ENCODE measurements at regions not wholly inside any gene's neighbourhood (a gene's known extent, or its start where the extent isn't known, plus 50 kb on each side); places are given as distances from the start of the nearest gene placed in this dataset.
"Not testable (repeated sequence)": the region's sequence is repeated elsewhere in the genome, so short reads cannot be mapped to it uniquely, and the experiment has no call there.

- DNase-seq (ENCODE audit: insufficient read length, low spot score) (no peak), FAIRE-seq (no peak)
- TF ChIP-seq PAX5 (IDR thresholded peaks at IDR 0.05; ENCODE audit: insufficient read depth, low read length, severe bottlenecking) (no peak), TAF1 (IDR thresholded peaks at IDR 0.05; ENCODE audit: low read depth, low read length) (no peak), POLR2A (IDR thresholded peaks at IDR 0.05; ENCODE audit: low read depth, low read length) (no peak), SPI1 (IDR thresholded peaks at IDR 0.05; ENCODE audit: low read depth, low read length) (no peak), POLR2AphosphoS5 (IDR thresholded peaks at IDR 0.05; ENCODE audit: low read depth, low read length) (no peak), POU2F2 (IDR thresholded peaks at IDR 0.05; ENCODE audit: low read depth, low read length) (no peak)
Measured at GRCh38 chr22:49395617-49396016, 432.1 kb downstream of the BRD1 start.

GRCh38 chr22:49395062-49395461 lies 432.6 kb downstream of the BRD1 start:
- not testable (repeated sequence) for DNase-seq (ENCODE audit: insufficient read length, low spot score); FAIRE-seq

- FAIRE-seq = no peak
- no peak for DNase-seq (ENCODE audit: insufficient read length, low spot score)
- TF ChIP-seq POLR2A (IDR thresholded peaks at IDR 0.05; ENCODE audit: low read depth, low read length) (no peak), POU2F2 (IDR thresholded peaks at IDR 0.05; ENCODE audit: low read depth, low read length) (no peak), TAF1 (IDR thresholded peaks at IDR 0.05; ENCODE audit: low read depth, low read length) (no peak), SPI1 (IDR thresholded peaks at IDR 0.05; ENCODE audit: low read depth, low read length) (no peak), POLR2AphosphoS5 (IDR thresholded peaks at IDR 0.05; ENCODE audit: low read depth, low read length) (no peak), PAX5 (IDR thresholded peaks at IDR 0.05; ENCODE audit: insufficient read depth, low read length, severe bottlenecking) (no peak)
Measured at GRCh38 chr22:49394116-49394785, 433.4 kb downstream of the BRD1 start.

GRCh38 chr22:49393526-49393925 lies 434.1 kb downstream of the BRD1 start:
- FAIRE-seq = no peak
- DNase-seq (ENCODE audit: insufficient read length, low spot score) = no peak
- TF ChIP-seq POLR2AphosphoS5 (IDR thresholded peaks at IDR 0.05; ENCODE audit: low read depth, low read length) (no peak), TAF1 (IDR thresholded peaks at IDR 0.05; ENCODE audit: low read depth, low read length) (no peak), PAX5 (IDR thresholded peaks at IDR 0.05; ENCODE audit: insufficient read depth, low read length, severe bottlenecking) (no peak), POU2F2 (IDR thresholded peaks at IDR 0.05; ENCODE audit: low read depth, low read length) (no peak), POLR2A (IDR thresholded peaks at IDR 0.05; ENCODE audit: low read depth, low read length) (no peak), SPI1 (IDR thresholded peaks at IDR 0.05; ENCODE audit: low read depth, low read length) (no peak)

- TF ChIP-seq TAF1 (IDR thresholded peaks at IDR 0.05; ENCODE audit: low read depth, low read length) (no peak), POLR2A (IDR thresholded peaks at IDR 0.05; ENCODE audit: low read depth, low read length) (no peak), PAX5 (IDR thresholded peaks at IDR 0.05; ENCODE audit: insufficient read depth, low read length, severe bottlenecking) (no peak), SPI1 (IDR thresholded peaks at IDR 0.05; ENCODE audit: low read depth, low read length) (no peak), POU2F2 (IDR thresholded peaks at IDR 0.05; ENCODE audit: low read depth, low read length) (no peak), POLR2AphosphoS5 (IDR thresholded peaks at IDR 0.05; ENCODE audit: low read depth, low read length) (no peak)
- DNase-seq (ENCODE audit: insufficient read length, low spot score) = no peak
- FAIRE-seq = no peak
Measured at GRCh38 chr22:49392841-49393510, 434.7 kb downstream of the BRD1 start.

- no peak for TF ChIP-seq SPI1 (IDR thresholded peaks at IDR 0.05; ENCODE audit: low read depth, low read length)
- no peak for TF ChIP-seq POLR2AphosphoS5 (IDR thresholded peaks at IDR 0.05; ENCODE audit: low read depth, low read length)
- TF ChIP-seq POU2F2 (IDR thresholded peaks at IDR 0.05; ENCODE audit: low read depth, low read length) = no peak
- TF ChIP-seq POLR2A (IDR thresholded peaks at IDR 0.05; ENCODE audit: low read depth, low read length) = no peak
- no peak for TF ChIP-seq PAX5 (IDR thresholded peaks at IDR 0.05; ENCODE audit: insufficient read depth, low read length, severe bottlenecking)
- no peak for TF ChIP-seq TAF1 (IDR thresholded peaks at IDR 0.05; ENCODE audit: low read depth, low read length)
- DNase-seq (ENCODE audit: insufficient read length, low spot score) (no peak), FAIRE-seq (no peak)
Measured at GRCh38 chr22:49392247-49392646, 435.4 kb downstream of the BRD1 start.

- DNase-seq (ENCODE audit: insufficient read length, low spot score) (no peak), FAIRE-seq (no peak)
- TF ChIP-seq POLR2A (IDR thresholded peaks at IDR 0.05; ENCODE audit: low read depth, low read length) (no peak), PAX5 (IDR thresholded peaks at IDR 0.05; ENCODE audit: insufficient read depth, low read length, severe bottlenecking) (no peak), POU2F2 (IDR thresholded peaks at IDR 0.05; ENCODE audit: low read depth, low read length) (no peak), TAF1 (IDR thresholded peaks at IDR 0.05; ENCODE audit: low read depth, low read length) (no peak), SPI1 (IDR thresholded peaks at IDR 0.05; ENCODE audit: low read depth, low read length) (no peak)
Measured at GRCh38 chr22:49391436-49391835, 436.2 kb downstream of the BRD1 start.

GRCh38 chr22:49390954-49391353 lies 436.7 kb downstream of the BRD1 start:
- TF ChIP-seq TAF1 (IDR thresholded peaks at IDR 0.05; ENCODE audit: low read depth, low read length) (no peak), POLR2A (IDR thresholded peaks at IDR 0.05; ENCODE audit: low read depth, low read length) (no peak), POLR2AphosphoS5 (IDR thresholded peaks at IDR 0.05; ENCODE audit: low read depth, low read length) (no peak), PAX5 (IDR thresholded peaks at IDR 0.05; ENCODE audit: insufficient read depth, low read length, severe bottlenecking) (no peak), SPI1 (IDR thresholded peaks at IDR 0.05; ENCODE audit: low read depth, low read length) (no peak), POU2F2 (IDR thresholded peaks at IDR 0.05; ENCODE audit: low read depth, low read length) (no peak)
- DNase-seq (ENCODE audit: insufficient read length, low spot score) (no peak), FAIRE-seq (no peak)

- not testable (repeated sequence) for DNase-seq (ENCODE audit: insufficient read length, low spot score); FAIRE-seq
Measured at GRCh38 chr22:49383909-49384308, 443.8 kb downstream of the BRD1 start.

GRCh38 chr22:49382451-49382735 lies 445.3 kb downstream of the BRD1 start:
- no peak for FAIRE-seq
- TF ChIP-seq POLR2AphosphoS5 (IDR thresholded peaks at IDR 0.05; ENCODE audit: low read depth, low read length) (no peak), SPI1 (IDR thresholded peaks at IDR 0.05; ENCODE audit: low read depth, low read length) (no peak), POU2F2 (IDR thresholded peaks at IDR 0.05; ENCODE audit: low read depth, low read length) (no peak), PAX5 (IDR thresholded peaks at IDR 0.05; ENCODE audit: insufficient read depth, low read length, severe bottlenecking) (no peak), TAF1 (IDR thresholded peaks at IDR 0.05; ENCODE audit: low read depth, low read length) (no peak), POLR2A (IDR thresholded peaks at IDR 0.05; ENCODE audit: low read depth, low read length) (no peak)
- no peak for DNase-seq (ENCODE audit: insufficient read length, low spot score)

Measured in GM12891 (cell line).